ENCODE measurements at regions not wholly inside any gene's neighbourhood (a gene's known extent, or its start where the extent isn't known, plus 50 kb on each side); places are given as distances from the start of the nearest gene placed in this dataset.

DNA sequence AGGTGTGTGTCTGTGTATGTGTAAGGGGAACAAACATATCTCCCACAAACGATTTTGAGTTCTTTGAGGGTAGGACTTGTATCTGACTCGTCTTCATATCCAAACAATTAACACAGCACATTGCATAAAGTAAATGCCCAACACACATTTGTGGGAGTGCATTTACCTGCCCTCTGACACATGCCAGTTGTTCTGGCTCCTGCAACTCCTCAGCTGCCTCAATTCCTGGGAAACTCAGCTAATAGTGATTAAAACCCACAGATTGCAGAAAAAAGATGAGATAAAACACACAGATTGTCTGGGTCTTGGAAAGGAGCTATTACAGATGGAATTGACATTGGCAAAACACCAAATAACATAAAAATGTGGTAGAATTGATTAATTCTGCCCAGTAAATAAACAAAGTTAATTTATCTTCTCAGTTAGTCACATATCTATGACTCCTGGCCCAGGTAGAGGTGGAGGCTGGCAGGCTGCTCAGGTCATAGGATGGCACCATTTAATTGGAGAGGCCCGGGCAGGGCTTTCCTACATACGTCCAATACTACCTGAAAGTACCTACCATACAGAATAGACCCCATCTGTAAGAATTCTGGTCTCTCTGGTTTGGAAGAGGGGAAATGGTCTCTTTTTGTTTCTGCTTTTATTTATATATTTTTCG lies 71.5 kb upstream of the IFNGR1 start:
- TF ChIP-seq POLR2A (IDR thresholded peaks at IDR 0.05) = no peak
- TF ChIP-seq, protein P1, sequence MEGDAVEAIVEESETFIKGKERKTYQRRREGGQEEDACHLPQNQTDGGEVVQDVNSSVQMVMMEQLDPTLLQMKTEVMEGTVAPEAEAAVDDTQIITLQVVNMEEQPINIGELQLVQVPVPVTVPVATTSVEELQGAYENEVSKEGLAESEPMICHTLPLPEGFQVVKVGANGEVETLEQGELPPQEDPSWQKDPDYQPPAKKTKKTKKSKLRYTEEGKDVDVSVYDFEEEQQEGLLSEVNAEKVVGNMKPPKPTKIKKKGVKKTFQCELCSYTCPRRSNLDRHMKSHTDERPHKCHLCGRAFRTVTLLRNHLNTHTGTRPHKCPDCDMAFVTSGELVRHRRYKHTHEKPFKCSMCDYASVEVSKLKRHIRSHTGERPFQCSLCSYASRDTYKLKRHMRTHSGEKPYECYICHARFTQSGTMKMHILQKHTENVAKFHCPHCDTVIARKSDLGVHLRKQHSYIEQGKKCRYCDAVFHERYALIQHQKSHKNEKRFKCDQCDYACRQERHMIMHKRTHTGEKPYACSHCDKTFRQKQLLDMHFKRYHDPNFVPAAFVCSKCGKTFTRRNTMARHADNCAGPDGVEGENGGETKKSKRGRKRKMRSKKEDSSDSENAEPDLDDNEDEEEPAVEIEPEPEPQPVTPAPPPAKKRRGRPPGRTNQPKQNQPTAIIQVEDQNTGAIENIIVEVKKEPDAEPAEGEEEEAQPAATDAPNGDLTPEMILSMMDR (IDR thresholded peaks at IDR 0.05) = no peak

Measured in esophagus squamous epithelium (tissue), 4 donors.